DMS153 treated with DMSO at 0.1 percent for 48 hours (cell line): ENCODE measurements at regions not wholly inside any gene's neighbourhood (a gene's known extent, or its start where the extent isn't known, plus 50 kb on each side); places are given as distances from the start of the nearest gene placed in this dataset.
"Not testable (repeated sequence)": the region's sequence is repeated elsewhere in the genome, so short reads cannot be mapped to it uniquely, and the experiment has no call there.

Source experiments
- DNase-seq: peaks from one replicate; lab custom pipeline; 2025; ENCODE audit not compliant: unreplicated experiment; lab: John Stamatoyannopoulos, UW

DNA sequence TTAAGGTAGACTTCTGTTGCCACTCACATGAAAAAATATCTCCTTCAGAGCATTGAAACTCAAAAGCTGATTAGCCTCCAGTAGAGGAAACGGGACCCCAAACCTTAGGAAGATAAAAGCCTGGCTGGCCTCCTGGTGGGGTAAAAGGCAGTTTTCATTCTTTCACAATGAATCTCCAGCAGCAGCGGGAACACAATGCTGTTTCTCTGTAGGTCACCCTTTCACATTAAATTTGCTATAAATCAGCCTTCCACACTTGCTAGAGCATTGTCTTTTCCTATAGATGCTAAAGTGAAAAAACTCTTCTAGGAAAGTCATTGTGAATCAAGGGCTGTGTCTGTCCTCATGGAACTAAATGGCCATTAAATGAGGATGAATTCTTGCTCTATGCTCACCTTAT, 207.3 kb upstream of the MAGEB2 start:
- no peak for DNase-seq

DNA sequence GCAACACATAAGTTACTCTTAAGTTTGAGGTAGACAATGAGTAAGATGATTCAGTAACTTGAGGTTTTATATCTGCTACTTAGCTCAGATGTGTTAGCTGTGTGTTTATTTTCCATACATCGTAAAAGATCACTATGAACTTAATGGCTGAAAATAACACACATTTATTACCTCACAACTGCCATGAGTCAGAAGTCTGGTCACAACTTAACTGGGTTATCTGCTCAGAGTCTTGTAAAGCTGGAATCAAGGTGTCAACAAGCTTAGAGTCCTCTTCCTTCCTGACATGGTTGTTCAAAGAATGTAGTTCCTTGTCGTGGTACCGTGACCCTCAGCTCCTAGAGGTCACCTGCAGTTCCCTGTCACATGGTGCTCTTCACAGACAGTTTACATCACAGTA, 204.9 kb upstream of the MAGEB2 start:
- DNase-seq, result no peak

DNA sequence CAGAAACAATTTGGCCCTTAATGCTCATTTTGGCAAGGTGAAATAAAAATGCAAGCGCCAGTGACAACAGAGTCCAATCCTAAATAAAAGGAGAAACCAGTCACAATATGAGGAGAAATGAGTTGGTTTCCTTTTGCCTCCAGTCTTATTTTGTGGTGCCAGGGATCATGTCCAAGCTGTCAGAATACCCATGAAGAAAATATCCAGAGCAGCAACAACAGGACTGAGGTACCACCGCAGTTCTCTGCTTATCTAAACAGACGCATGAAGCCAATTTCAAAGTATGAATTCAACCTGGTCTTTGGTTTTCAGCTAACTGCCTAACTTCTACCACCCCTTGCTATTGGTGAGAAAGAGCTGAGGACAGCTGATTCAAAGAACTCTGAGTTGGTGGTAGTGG, 199.9 kb upstream of the MAGEB2 start:
- no peak for DNase-seq

DNA sequence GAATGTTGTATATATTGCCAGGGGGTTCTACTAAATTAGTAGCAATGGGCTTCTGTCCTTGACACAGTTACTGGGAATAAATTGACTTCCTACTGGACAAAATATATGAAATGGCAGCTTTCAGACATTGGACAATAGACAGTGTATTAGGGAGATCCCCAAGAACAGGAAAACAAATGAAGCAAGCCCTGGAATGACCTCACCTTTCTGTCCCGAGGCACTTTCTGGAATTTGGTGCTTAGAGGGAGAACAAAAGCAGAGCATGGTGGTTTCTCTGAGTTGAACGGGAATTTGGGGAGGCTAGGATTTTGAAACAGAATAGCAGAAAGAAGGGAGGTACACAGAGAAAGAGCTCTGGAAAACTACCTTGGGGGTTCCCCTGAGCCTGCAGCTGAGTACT, 187.7 kb upstream of the MAGEB2 start:
- DNase-seq, result no peak

GRCh38 chrX:30036406-30036805, 179.0 kb upstream of the MAGEB2 start:
- DNase-seq, result not testable (repeated sequence)

GRCh38 chrX:30039768-30040167, 175.6 kb upstream of the MAGEB2 start:
- DNase-seq, result no peak

DNA sequence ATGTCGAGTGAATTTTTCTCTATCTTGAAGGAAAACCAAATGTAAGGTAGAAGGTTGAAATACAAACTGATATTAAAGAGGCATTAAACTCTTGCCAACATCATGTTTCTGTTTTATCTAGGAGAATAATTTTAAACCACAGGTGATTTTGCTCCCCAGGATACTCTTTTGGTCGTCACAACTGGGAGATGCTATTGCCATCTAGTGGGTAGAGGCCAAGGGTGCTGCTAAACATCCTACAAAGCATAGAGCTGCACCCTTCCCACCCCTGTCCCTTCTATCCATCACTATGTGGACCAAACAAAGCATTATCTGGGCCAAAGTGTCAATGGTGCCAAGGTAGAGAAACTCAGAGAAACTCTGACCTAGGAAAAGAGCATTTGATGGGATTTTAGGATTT, 154.6 kb upstream of the MAGEB2 start:
- DNase-seq, result no peak

- DNase-seq, result no peak
Observed at GRCh38 chrX:30065226-30065625, 150.1 kb upstream of the MAGEB2 start.

GRCh38 chrX:30067677-30068076, 147.7 kb upstream of the MAGEB2 start:
- no peak for DNase-seq

DNA sequence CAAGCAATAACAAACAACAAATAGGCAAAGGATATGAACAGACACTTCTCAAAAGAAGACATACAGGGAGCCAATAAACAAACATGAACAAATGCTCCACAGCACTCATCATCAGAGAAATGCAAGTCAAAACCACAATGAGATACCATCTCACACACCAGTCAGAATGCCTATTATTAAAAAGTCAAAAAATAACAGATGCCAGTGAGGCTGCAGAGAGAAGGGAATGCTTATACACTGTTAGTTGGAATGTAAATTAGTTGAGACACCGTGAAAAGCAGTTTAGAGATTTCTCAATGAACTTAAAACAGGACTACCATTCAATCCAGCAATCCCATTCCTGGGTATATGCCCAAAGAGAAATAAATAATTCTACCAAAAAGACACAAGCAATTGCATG, 129.8 kb upstream of the MAGEB2 start:
- DNase-seq, result no peak

DNA sequence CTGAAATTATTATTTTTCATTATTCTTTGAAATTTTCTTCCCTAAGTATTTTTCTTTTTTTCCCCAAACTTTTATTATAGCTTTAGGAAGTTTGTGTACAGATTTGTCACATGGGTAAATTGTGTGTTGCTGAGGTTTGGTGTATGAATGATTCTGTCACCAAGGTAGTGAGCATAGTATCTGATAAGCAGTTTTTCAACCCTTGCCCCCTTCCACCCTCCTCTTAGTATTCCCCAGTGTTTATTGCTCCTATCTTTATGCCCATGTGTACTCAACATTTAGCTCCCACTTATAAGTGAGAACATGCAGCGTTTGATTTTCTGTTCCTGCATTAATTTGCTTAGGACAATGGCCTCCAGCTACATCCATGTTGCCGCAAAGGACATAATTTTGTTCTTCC, 103.9 kb upstream of the MAGEB2 start:
- no peak for DNase-seq

GRCh38 chrX:30141966-30142365, 73.4 kb upstream of the MAGEB2 start:
- peak; percentile 2 for DNase-seq

DNA sequence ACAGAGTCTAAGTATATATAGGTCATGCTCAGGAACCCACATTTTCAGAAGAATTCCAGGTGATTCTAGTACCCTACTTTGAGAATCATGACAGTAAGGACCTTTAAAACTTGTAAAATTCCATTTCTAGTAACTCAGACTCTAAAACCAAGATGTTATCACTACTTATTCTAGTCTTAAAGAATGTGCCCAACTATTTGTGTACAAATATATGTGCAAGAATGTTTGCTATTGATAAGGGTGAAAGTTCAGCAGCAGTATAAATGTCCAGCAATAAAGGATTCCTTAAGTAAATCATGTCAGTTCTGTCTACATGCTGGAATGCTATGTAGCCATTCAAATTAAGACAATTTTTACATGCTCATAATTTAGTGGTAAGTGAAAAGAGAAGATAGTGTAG, 71.1 kb upstream of the MAGEB2 start:
- DNase-seq, result no peak

GRCh38 chrX:30144971-30145731, 70.2 kb upstream of the MAGEB2 start:
- no peak for DNase-seq

DNA sequence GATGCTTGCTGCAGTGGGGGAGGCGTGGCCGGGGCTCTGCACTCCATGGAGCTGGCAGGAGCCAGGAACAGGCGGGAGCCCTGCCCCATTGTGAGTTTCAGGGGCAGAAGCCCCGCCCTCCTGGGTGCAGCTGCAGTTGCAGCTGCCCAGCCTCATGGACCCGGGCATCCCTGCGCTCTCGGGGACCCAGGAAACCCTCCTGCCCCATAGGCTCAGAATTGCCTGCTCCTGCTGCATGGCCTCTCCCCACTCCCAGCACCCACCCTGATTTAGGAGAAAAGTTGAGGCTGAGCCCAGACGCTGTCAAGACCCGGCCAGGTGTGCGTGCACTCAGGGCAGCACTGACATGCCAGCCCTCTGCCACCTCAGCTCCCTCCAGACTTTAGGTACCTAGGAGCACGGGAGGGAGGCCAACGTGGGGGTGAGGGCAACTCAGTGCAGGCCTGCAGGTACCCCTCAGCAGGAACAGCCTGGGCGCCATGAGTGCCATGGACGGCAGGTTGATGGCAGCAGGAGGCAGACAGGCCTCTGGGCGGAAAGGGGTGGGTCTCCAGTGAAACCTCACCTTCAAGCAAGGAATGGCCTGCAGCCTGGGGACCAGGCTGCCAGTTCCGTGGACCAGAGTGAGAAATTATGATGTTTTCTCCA, 67.2 kb upstream of the MAGEB2 start:
- DNase-seq, result no peak

- DNase-seq, result not testable (repeated sequence)
Observed at GRCh38 chrX:30149206-30149605, 66.2 kb upstream of the MAGEB2 start.

DNA sequence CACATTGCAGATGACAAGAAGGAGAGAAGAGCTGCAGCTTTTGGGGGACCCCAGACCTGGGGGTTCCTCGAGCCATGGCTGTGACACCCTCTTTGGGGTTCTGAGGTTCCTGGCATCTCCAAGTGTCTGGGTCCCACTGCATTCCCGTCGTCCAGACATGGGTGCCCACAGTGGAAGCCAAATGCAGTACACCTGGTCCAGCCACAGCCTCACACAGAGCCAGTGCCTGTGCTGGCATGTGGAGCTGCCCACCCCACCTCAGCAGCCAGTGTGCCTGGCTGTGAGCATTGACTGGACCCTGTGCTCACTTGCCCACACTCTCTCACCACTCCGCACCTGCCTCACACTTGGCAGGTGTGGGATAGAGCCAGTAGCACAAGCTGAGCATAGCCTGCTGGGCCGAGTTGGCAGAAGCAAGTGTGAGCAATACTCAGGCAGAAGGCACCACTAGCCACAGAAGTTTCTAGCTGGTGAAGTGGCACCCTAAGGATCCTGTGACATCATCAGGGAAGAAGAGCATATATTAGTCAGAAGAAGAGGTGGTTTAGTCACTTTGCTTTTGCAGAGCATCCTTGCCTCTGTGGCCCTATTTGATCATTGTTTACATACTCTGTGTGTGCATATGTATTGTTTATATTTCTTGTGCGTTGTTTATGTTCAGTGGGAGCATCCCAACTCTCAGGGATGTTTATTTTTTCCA, 65.0 kb upstream of the MAGEB2 start:
- no peak for DNase-seq

DNA sequence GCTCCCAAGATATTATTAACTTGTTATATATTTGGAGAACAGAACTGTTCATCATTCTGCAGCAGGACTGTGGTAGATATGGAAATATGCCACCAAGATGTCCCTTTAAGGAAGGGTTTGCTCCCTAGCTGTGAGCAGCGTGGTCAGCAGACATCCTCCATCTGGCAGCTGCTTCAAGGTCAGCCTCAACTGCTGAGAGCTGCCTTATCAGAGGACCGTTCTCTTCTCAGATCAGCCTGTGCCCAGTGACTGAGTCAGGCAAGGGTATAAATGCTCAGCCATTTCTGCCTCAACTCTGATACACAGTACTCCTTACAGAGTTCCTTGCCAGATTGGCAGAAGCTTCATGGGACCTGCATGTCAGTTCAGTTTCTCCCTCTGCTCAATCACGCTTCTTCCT, 63.4 kb upstream of the MAGEB2 start:
- no peak for DNase-seq

DNA sequence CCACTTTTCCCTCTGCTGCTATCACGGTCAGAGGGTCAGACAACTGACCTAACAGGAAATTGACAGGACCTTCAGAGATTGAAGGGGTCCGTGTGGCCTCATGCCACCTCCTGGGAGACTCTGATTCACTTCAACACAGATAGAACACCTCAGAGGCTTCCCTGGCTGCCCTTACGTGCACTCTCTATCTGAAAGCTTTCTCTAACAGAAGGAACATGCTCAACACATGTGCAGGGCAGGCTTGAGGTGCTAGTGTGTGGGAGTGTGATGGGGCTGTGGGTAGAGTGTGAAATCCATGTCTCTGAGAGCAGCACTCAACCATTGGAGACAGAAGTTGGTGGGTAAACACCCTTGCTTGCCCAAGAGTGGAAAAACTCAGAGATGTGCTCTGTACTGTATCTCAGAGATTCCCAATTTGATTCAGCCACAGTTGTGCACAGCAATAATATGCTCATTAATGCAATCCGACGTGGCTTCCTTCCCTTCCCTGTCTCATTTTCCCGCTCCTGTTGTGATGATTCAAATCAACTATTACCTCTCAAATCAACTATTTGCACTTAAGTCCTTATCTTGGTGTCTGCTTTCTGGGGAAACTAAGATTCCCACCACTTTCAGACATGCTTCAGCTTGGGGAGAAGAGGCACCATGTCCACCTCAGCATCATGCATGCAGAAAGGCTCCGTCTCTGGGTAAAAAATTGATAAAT, 62.0 kb upstream of the MAGEB2 start:
- DNase-seq, result no peak

GRCh38 chrX:30153881-30154260, 61.5 kb upstream of the MAGEB2 start:
- no peak for DNase-seq

GRCh38 chrX:30156009-30156408, 59.4 kb upstream of the MAGEB2 start:
- DNase-seq, result no peak
